ENCODE measurements at regions not wholly inside any gene's neighbourhood (a gene's known extent, or its start where the extent isn't known, plus 50 kb on each side); places are given as distances from the start of the nearest gene placed in this dataset.

DNA sequence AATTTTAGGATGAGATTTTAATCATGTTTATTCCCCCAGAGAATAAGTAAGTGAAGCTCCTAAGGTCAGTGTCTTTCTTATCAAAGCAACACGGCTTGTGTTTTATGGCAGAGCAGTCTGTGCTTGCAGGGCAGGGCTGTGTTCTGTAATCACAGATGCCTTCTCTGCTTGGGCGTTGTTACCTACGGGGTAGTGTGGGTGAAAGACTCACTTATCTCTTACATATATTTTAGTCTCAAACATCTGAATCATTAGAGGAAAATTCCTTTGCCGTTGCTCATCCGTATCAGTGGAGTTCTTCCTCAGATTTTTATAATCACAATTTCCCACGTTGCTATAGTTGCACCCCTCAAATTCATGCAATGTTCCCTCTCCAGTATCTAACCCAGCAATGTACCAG, 271.7 kb upstream of the MEIS2 start:
- TF ChIP-seq, protein P1, sequence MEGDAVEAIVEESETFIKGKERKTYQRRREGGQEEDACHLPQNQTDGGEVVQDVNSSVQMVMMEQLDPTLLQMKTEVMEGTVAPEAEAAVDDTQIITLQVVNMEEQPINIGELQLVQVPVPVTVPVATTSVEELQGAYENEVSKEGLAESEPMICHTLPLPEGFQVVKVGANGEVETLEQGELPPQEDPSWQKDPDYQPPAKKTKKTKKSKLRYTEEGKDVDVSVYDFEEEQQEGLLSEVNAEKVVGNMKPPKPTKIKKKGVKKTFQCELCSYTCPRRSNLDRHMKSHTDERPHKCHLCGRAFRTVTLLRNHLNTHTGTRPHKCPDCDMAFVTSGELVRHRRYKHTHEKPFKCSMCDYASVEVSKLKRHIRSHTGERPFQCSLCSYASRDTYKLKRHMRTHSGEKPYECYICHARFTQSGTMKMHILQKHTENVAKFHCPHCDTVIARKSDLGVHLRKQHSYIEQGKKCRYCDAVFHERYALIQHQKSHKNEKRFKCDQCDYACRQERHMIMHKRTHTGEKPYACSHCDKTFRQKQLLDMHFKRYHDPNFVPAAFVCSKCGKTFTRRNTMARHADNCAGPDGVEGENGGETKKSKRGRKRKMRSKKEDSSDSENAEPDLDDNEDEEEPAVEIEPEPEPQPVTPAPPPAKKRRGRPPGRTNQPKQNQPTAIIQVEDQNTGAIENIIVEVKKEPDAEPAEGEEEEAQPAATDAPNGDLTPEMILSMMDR (IDR thresholded peaks at IDR 0.05; ENCODE audit: borderline replicate concordance, extremely low read depth, low read length, poor library complexity, severe bottlenecking), result no peak
- no peak for TF ChIP-seq EZH2 (IDR thresholded peaks at IDR 0.05; ENCODE audit: borderline replicate concordance, low read depth, low read length, severe bottlenecking)
